ENCODE measurements at regions not wholly inside any gene's neighbourhood (a gene's known extent, or its start where the extent isn't known, plus 50 kb on each side); places are given as distances from the start of the nearest gene placed in this dataset.

DNA sequence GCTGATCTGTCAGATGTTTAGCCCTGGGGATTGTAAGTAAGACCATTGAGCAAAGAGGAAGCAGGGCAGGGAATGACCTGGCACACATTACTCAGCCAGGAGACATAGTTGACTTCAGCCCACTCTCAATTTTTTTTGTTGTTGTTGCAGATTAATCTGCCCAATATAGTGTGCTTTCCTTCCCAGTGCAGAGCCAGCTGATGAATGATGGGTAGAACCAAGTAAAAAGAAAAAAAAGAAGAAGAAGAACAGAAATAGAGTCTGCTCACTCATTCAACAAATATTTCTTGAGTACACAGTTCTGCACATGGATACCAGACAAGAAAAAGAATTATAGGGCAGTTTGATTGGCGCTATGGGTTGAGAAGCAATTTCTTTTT, 292.7 kb downstream of the ETS1 start:
- H2AFZ ChIP-seq (ENCODE audit: low read depth, low read length) = no peak overlapping the region
- no peak for TF ChIP-seq POLR2AphosphoS5 (IDR thresholded peaks at IDR 0.05)
- TF ChIP-seq EZH2 (IDR thresholded peaks at IDR 0.05; ENCODE audit: borderline replicate concordance, insufficient read depth, low read length, poor library complexity, severe bottlenecking) = no peak
- TF ChIP-seq, protein P1, sequence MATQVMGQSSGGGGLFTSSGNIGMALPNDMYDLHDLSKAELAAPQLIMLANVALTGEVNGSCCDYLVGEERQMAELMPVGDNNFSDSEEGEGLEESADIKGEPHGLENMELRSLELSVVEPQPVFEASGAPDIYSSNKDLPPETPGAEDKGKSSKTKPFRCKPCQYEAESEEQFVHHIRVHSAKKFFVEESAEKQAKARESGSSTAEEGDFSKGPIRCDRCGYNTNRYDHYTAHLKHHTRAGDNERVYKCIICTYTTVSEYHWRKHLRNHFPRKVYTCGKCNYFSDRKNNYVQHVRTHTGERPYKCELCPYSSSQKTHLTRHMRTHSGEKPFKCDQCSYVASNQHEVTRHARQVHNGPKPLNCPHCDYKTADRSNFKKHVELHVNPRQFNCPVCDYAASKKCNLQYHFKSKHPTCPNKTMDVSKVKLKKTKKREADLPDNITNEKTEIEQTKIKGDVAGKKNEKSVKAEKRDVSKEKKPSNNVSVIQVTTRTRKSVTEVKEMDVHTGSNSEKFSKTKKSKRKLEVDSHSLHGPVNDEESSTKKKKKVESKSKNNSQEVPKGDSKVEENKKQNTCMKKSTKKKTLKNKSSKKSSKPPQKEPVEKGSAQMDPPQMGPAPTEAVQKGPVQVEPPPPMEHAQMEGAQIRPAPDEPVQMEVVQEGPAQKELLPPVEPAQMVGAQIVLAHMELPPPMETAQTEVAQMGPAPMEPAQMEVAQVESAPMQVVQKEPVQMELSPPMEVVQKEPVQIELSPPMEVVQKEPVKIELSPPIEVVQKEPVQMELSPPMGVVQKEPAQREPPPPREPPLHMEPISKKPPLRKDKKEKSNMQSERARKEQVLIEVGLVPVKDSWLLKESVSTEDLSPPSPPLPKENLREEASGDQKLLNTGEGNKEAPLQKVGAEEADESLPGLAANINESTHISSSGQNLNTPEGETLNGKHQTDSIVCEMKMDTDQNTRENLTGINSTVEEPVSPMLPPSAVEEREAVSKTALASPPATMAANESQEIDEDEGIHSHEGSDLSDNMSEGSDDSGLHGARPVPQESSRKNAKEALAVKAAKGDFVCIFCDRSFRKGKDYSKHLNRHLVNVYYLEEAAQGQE (IDR thresholded peaks at IDR 0.05; ENCODE audit: borderline replicate concordance) = no peak
- H3K4me3 ChIP-seq (ENCODE audit: low read length) = no peak overlapping the region
- H3F3A ChIP-seq (ENCODE audit: insufficient read depth, low read length, poor library complexity, severe bottlenecking) = no peaks in the 10 kb centered on the region
- no peaks in the 10 kb centered on the region for H3K36me3 ChIP-seq (ENCODE audit: insufficient read depth, low read length)
- no peaks in the 10 kb centered on the region for H3K27me3 ChIP-seq (ENCODE audit: insufficient read depth, low read depth, low read length)
- H3K9me3 ChIP-seq (ENCODE audit: low read length) = no peaks in the 10 kb centered on the region
- no peaks in the 10 kb centered on the region for H4K20me1 ChIP-seq (ENCODE audit: insufficient read depth)
- H3K9me2 ChIP-seq (ENCODE audit: insufficient read depth, low read length) = no peaks in the 10 kb centered on the region
- H3K4me2 ChIP-seq (ENCODE audit: low read length) = no peak overlapping the region
- no peaks in the 10 kb centered on the region for H3K79me2 ChIP-seq (replicated peaks; ENCODE audit: insufficient read depth, low read length)
- H3K9ac ChIP-seq (ENCODE audit: low read length) = no peak overlapping the region
- H3K27ac ChIP-seq (ENCODE audit: low read length) = no peak overlapping the region

DNA sequence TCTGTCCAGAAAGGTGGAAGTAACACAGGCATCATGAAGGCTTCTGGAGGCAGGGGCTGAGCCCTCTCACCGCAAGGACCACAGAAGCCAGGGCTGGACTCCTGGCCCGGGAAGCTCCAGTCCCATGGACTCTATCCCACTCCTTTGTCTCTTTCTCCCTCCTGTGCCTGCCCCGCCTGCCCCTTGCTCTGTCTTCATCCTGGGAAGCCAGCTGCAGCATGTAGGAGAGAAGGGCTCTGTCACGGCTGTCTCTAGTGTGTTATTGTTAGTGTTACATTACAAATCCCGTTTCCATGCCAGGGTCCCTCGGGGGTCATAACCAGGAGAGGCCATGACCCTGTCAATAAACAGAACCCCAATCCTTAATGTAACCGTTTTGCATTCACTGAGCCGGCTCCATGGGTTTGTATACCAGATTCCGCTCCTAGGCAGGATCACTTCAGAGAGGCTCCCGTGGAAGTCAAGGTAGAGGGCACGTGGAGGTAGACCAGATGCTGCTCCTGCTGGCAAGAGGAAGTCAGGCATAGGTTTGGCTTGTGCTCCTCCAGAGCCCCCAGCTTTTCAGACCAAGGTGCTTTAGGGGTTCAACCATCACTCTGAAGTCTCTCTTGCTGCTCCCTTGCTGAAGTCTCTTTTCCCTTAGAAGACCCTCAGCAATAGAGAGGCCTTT, 293.2 kb downstream of the ETS1 start:
- H3K9me3 ChIP-seq (ENCODE audit: low read length) = no peaks in the 10 kb centered on the region
- TF ChIP-seq EP300 (conservative IDR thresholded peaks at IDR 0.05; ENCODE audit: poor library complexity, severe bottlenecking) (no peak), EZH2 (IDR thresholded peaks at IDR 0.05; ENCODE audit: borderline replicate concordance, insufficient read depth, low read length, poor library complexity, severe bottlenecking) (no peak), RAD21 (conservative IDR thresholded peaks at IDR 0.05) (no peak)
- TF ChIP-seq, protein P1 (IDR thresholded peaks at IDR 0.05; ENCODE audit: borderline replicate concordance) = no peak
- no peak overlapping the region for H3K4me2 ChIP-seq (ENCODE audit: low read length)

DNA sequence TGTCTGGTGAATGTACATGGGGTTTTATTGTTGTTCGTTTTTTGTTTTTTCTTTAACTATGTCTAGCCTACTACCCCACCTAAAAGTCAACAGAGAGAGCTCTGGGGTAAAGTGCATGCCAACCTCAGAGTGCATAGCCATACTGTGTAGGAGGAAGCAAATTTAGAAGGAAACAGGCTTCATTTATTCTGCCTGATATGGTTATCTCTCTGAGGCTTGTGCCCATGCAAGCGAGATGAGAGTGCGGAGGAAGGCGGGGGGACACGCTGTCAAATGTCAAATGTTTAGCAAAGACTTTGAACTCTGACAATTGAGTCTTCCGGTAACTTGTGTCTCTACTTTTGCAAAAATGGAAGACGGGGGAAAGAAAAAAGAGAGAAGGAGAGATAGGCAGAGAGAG, 295.5 kb downstream of the ETS1 start:
- Histone ChIP-seq H3K79me2 (replicated peaks; ENCODE audit: insufficient read depth, low read length) (no peaks in the 10 kb centered on the region), H3F3A (ENCODE audit: insufficient read depth, low read length, poor library complexity, severe bottlenecking) (no peaks in the 10 kb centered on the region), H3K9ac (ENCODE audit: low read length) (no peak overlapping the region), H3K27ac (ENCODE audit: low read length) (no peak overlapping the region), H4K20me1 (ENCODE audit: insufficient read depth) (no peaks in the 10 kb centered on the region), H3K27me3 (ENCODE audit: insufficient read depth, low read depth, low read length) (no peaks in the 10 kb centered on the region), H3K4me2 (ENCODE audit: low read length) (no peak overlapping the region), H3K36me3 (ENCODE audit: insufficient read depth, low read length) (no peaks in the 10 kb centered on the region), H3K9me3 (ENCODE audit: low read length) (no peaks in the 10 kb centered on the region), H2AFZ (ENCODE audit: low read depth, low read length) (no peak overlapping the region), H3K9me2 (ENCODE audit: insufficient read depth, low read length) (no peaks in the 10 kb centered on the region), H3K4me3 (ENCODE audit: low read length) (no peak overlapping the region)
- TF ChIP-seq EP300 (conservative IDR thresholded peaks at IDR 0.05; ENCODE audit: poor library complexity, severe bottlenecking) = no peak
- no peak for TF ChIP-seq MXI1 (conservative IDR thresholded peaks at IDR 0.05; ENCODE audit: poor library complexity, severe bottlenecking)
- no peak for TF ChIP-seq POLR2AphosphoS5 (IDR thresholded peaks at IDR 0.05)
- no peak for TF ChIP-seq EZH2 (IDR thresholded peaks at IDR 0.05; ENCODE audit: borderline replicate concordance, insufficient read depth, low read length, poor library complexity, severe bottlenecking)
- TF ChIP-seq RAD21 (conservative IDR thresholded peaks at IDR 0.05) = no peak
- TF ChIP-seq, protein P1 (IDR thresholded peaks at IDR 0.05; ENCODE audit: borderline replicate concordance) = no peak
- TF ChIP-seq TAF1 (IDR thresholded peaks at IDR 0.05; ENCODE audit: low read depth) = no peak
- TF ChIP-seq, protein P2, sequence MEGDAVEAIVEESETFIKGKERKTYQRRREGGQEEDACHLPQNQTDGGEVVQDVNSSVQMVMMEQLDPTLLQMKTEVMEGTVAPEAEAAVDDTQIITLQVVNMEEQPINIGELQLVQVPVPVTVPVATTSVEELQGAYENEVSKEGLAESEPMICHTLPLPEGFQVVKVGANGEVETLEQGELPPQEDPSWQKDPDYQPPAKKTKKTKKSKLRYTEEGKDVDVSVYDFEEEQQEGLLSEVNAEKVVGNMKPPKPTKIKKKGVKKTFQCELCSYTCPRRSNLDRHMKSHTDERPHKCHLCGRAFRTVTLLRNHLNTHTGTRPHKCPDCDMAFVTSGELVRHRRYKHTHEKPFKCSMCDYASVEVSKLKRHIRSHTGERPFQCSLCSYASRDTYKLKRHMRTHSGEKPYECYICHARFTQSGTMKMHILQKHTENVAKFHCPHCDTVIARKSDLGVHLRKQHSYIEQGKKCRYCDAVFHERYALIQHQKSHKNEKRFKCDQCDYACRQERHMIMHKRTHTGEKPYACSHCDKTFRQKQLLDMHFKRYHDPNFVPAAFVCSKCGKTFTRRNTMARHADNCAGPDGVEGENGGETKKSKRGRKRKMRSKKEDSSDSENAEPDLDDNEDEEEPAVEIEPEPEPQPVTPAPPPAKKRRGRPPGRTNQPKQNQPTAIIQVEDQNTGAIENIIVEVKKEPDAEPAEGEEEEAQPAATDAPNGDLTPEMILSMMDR (IDR thresholded peaks at IDR 0.05; ENCODE audit: poor library complexity, severe bottlenecking) = no peak

More for the DNA sequence above, 293.2 kb downstream of the ETS1 start:
- H3K27me3 ChIP-seq (ENCODE audit: insufficient read depth, low read depth, low read length) = no peaks in the 10 kb centered on the region
- H3K9me2 ChIP-seq (ENCODE audit: insufficient read depth, low read length) = no peaks in the 10 kb centered on the region
- no peaks in the 10 kb centered on the region for H3F3A ChIP-seq (ENCODE audit: insufficient read depth, low read length, poor library complexity, severe bottlenecking)
- no peak overlapping the region for H3K27ac ChIP-seq (ENCODE audit: low read length)
- no peak overlapping the region for H2AFZ ChIP-seq (ENCODE audit: low read depth, low read length)
- H3K9ac ChIP-seq (ENCODE audit: low read length) = no peak overlapping the region
- no peaks in the 10 kb centered on the region for H3K36me3 ChIP-seq (ENCODE audit: insufficient read depth, low read length)
- H3K79me2 ChIP-seq (replicated peaks; ENCODE audit: insufficient read depth, low read length) = no peaks in the 10 kb centered on the region
- no peak overlapping the region for H3K4me3 ChIP-seq (ENCODE audit: low read length)
- H4K20me1 ChIP-seq (ENCODE audit: insufficient read depth) = no peaks in the 10 kb centered on the region
